Astrocyte of the spinal cord (primary cell): ENCODE measurements at regions not wholly inside any gene's neighbourhood (a gene's known extent, or its start where the extent isn't known, plus 50 kb on each side); places are given as distances from the start of the nearest gene placed in this dataset.
"Not testable (repeated sequence)": the region's sequence is repeated elsewhere in the genome, so short reads cannot be mapped to it uniquely, and the experiment has no call there.

ENCODE experiments used
- DNase-seq: peaks from one replicate; pipeline ENCODE4 v3.0.0; 2011; ENCODE audit warnings: low read depth, low spot score
- H3K4me3 ChIP-seq: 2 replicates; pipeline ENCODE4 v1.5.1; 2011; ENCODE audit warnings: low read depth, mild to moderate bottlenecking, low read length, moderate library complexity
- CTCF ChIP-seq: IDR thresholded peaks from 2 replicates; pipeline ENCODE4 v1.5.1; 2012; ENCODE audit warnings: low read depth, mild to moderate bottlenecking, low read length, inconsistent platforms
- in situ Hi-C: cut with HindIII; loops from 2 replicates; pipeline ENCODE4 v1.10.0; 2017; ENCODE audit warnings: low sequenced_read_pairs

- no peak for DNase-seq
- no peak for TF ChIP-seq CTCF
- in situ Hi-C loops, result no loop called here
- no peak overlapping the region for H3K4me3 ChIP-seq
Measured at GRCh38 chr15:60278879-60279278, 118.9 kb downstream of the ANXA2 start.

GRCh38 chr15:60280259-60280658, 117.5 kb downstream of the ANXA2 start:
- no peak for DNase-seq
- no peak overlapping the region for H3K4me3 ChIP-seq
- no peak for TF ChIP-seq CTCF
- in situ Hi-C loops, result no loop called here

GRCh38 chr15:60283936-60284335, 113.8 kb downstream of the ANXA2 start:
- in situ Hi-C loops, result no loop called here
- TF ChIP-seq CTCF, result no peak
- no peak for DNase-seq
- no peak overlapping the region for H3K4me3 ChIP-seq

- H3K4me3 ChIP-seq, in situ Hi-C loops, DNase-seq: not testable (repeated sequence)
Measured at GRCh38 chr15:60295901-60296300, 101.9 kb downstream of the ANXA2 start.

- in situ Hi-C loops, result no loop called here
- no peak for DNase-seq
- no peak for TF ChIP-seq CTCF
- H3K4me3 ChIP-seq, result no peak overlapping the region
Measured at GRCh38 chr15:60297047-60297446, 100.7 kb downstream of the ANXA2 start.
